ENCODE measurements at regions not wholly inside any gene's neighbourhood (a gene's known extent, or its start where the extent isn't known, plus 50 kb on each side); places are given as distances from the start of the nearest gene placed in this dataset.
"Not testable (repeated sequence)": the region's sequence is repeated elsewhere in the genome, so short reads cannot be mapped to it uniquely, and the experiment has no call there.

- no peaks in the 10 kb centered on the region for H3K4me1 Mint-ChIP-seq
- no peaks in the 10 kb centered on the region for H3K36me3 Mint-ChIP-seq
- ATAC-seq = no peak
Observed at GRCh38 chr4:167885071-167885470, 207.3 kb upstream of the ANXA10 start.

GRCh38 chr4:167885872-167886271 is 206.5 kb upstream of the ANXA10 start:
- ATAC-seq = no peak
- Mint-ChIP-seq H3K9me3 (peaks cover 14% of the 10 kb centered on the region), H3K36me3 (no peaks in the 10 kb centered on the region), H3K4me3 (no peak overlapping the region), H3K27ac (no peak overlapping the region), H3K4me1 (no peaks in the 10 kb centered on the region)
- DNase-seq (ENCODE audit: low spot score in 2 of 2) = no peak

More at GRCh38 chr4:167885071-167885470, 207.3 kb upstream of the ANXA10 start:
- H3K4me3 Mint-ChIP-seq = no peak overlapping the region
- no peak overlapping the region for H3K27ac Mint-ChIP-seq
- H3K9me3 Mint-ChIP-seq = peaks cover 14% of the 10 kb centered on the region
- DNase-seq (ENCODE audit: low spot score in 2 of 2) = no peak

GRCh38 chr4:167887726-167888125 is 204.6 kb upstream of the ANXA10 start:
- no peaks in the 10 kb centered on the region for H3K36me3 Mint-ChIP-seq
- ATAC-seq = no peak
- peaks cover 16% of the 10 kb centered on the region for H3K9me3 Mint-ChIP-seq
- H3K27ac Mint-ChIP-seq = no peak overlapping the region
- no peak for DNase-seq (ENCODE audit: low spot score in 2 of 2)
- H3K4me1 Mint-ChIP-seq = no peaks in the 10 kb centered on the region
- no peak overlapping the region for H3K4me3 Mint-ChIP-seq

- ATAC-seq (no peak), DNase-seq (ENCODE audit: low spot score in 2 of 2) (no peak)
- Mint-ChIP-seq H3K27ac (no peak overlapping the region), H3K36me3 (no peaks in the 10 kb centered on the region), H3K4me3 (no peak overlapping the region), H3K4me1 (no peaks in the 10 kb centered on the region), H3K9me3 (peaks cover 15% of the 10 kb centered on the region)
Observed at GRCh38 chr4:167890226-167890625, 202.1 kb upstream of the ANXA10 start.

GRCh38 chr4:167893531-167893930 is 198.8 kb upstream of the ANXA10 start:
- ATAC-seq = no peak

GRCh38 chr4:167896260-167896659 is 196.1 kb upstream of the ANXA10 start:
- not testable (repeated sequence) for DNase-seq (ENCODE audit: low spot score in 2 of 2); H3K27ac Mint-ChIP-seq; H3K36me3 Mint-ChIP-seq; H3K4me1 Mint-ChIP-seq; H3K4me3 Mint-ChIP-seq; ATAC-seq
- H3K9me3 Mint-ChIP-seq = peaks cover 15% of the 10 kb centered on the region

More at GRCh38 chr4:167893531-167893930, 198.8 kb upstream of the ANXA10 start:
- Mint-ChIP-seq H3K9me3 (peaks cover 15% of the 10 kb centered on the region), H3K27ac (no peak overlapping the region), H3K4me1 (no peaks in the 10 kb centered on the region), H3K36me3 (peaks cover 1% of the 10 kb centered on the region), H3K4me3 (no peak overlapping the region)
- DNase-seq (ENCODE audit: low spot score in 2 of 2) = no peak

- Mint-ChIP-seq H3K4me1 (no peaks in the 10 kb centered on the region), H3K27ac (no peak overlapping the region), H3K36me3 (peaks cover 6% of the 10 kb centered on the region), H3K4me3 (no peak overlapping the region), H3K9me3 (peaks cover 13% of the 10 kb centered on the region)
- no peak for DNase-seq (ENCODE audit: low spot score in 2 of 2)
- no peak for ATAC-seq
Observed at GRCh38 chr4:167897116-167897515, 195.2 kb upstream of the ANXA10 start.

- DNase-seq (ENCODE audit: low spot score in 2 of 2) = no peak
- no peak overlapping the region for H3K4me3 Mint-ChIP-seq
- peaks cover 9% of the 10 kb centered on the region for H3K9me3 Mint-ChIP-seq
- no peak overlapping the region for H3K27ac Mint-ChIP-seq
- H3K4me1 Mint-ChIP-seq = no peaks in the 10 kb centered on the region
- peaks cover 6% of the 10 kb centered on the region for H3K36me3 Mint-ChIP-seq
- ATAC-seq = no peak
Observed at GRCh38 chr4:167903291-167903721, 189.0 kb upstream of the ANXA10 start.

- no peak for ATAC-seq
- Mint-ChIP-seq H3K9me3 (peaks cover 3% of the 10 kb centered on the region), H3K27ac (no peak overlapping the region), H3K36me3 (no peaks in the 10 kb centered on the region), H3K4me1 (no peaks in the 10 kb centered on the region), H3K4me3 (no peak overlapping the region)
- DNase-seq (ENCODE audit: low spot score in 2 of 2) = no peak
Observed at GRCh38 chr4:167906851-167907250, 185.5 kb upstream of the ANXA10 start.

- Mint-ChIP-seq H3K9me3 (peaks cover 3% of the 10 kb centered on the region), H3K4me1 (no peaks in the 10 kb centered on the region), H3K27ac (no peak overlapping the region), H3K36me3 (no peaks in the 10 kb centered on the region), H3K4me3 (no peak overlapping the region)
- ATAC-seq (no peak), DNase-seq (ENCODE audit: low spot score in 2 of 2) (no peak)
Observed at GRCh38 chr4:167908816-167909215, 183.5 kb upstream of the ANXA10 start.

GRCh38 chr4:167912535-167912934 is 179.8 kb upstream of the ANXA10 start:
- not testable (repeated sequence) for H3K4me3 Mint-ChIP-seq; ATAC-seq; H3K36me3 Mint-ChIP-seq; H3K4me1 Mint-ChIP-seq; DNase-seq (ENCODE audit: low spot score in 2 of 2); H3K27ac Mint-ChIP-seq; H3K9me3 Mint-ChIP-seq

- DNase-seq (ENCODE audit: low spot score in 2 of 2) (no peak), ATAC-seq (no peak)
- H3K27ac Mint-ChIP-seq = no peak overlapping the region
- no peaks in the 10 kb centered on the region for H3K4me1 Mint-ChIP-seq
- H3K9me3 Mint-ChIP-seq = peaks cover 12% of the 10 kb centered on the region
- H3K36me3 Mint-ChIP-seq = no peaks in the 10 kb centered on the region
- no peak overlapping the region for H3K4me3 Mint-ChIP-seq
Observed at GRCh38 chr4:167918077-167918476, 174.3 kb upstream of the ANXA10 start.

- H3K27ac Mint-ChIP-seq = no peak overlapping the region
- H3K9me3 Mint-ChIP-seq = peaks cover 12% of the 10 kb centered on the region
- ATAC-seq (no peak), DNase-seq (ENCODE audit: low spot score in 2 of 2) (no peak)
- H3K4me3 Mint-ChIP-seq = no peak overlapping the region
- H3K36me3 Mint-ChIP-seq = no peaks in the 10 kb centered on the region
- no peaks in the 10 kb centered on the region for H3K4me1 Mint-ChIP-seq
Observed at GRCh38 chr4:167930166-167930565, 162.2 kb upstream of the ANXA10 start.

- H3K4me1 Mint-ChIP-seq = no peaks in the 10 kb centered on the region
- H3K9me3 Mint-ChIP-seq = peaks cover 9% of the 10 kb centered on the region
- no peak overlapping the region for H3K27ac Mint-ChIP-seq
- no peaks in the 10 kb centered on the region for H3K36me3 Mint-ChIP-seq
- DNase-seq (ENCODE audit: low spot score in 2 of 2) (no peak), ATAC-seq (no peak)
- H3K4me3 Mint-ChIP-seq = no peak overlapping the region
Observed at GRCh38 chr4:167934216-167934615, 158.1 kb upstream of the ANXA10 start.

- H3K27ac Mint-ChIP-seq = no peak overlapping the region
- DNase-seq (ENCODE audit: low spot score in 2 of 2) (no peak), ATAC-seq (no peak)
- H3K4me3 Mint-ChIP-seq = no peak overlapping the region
- H3K4me1 Mint-ChIP-seq = no peaks in the 10 kb centered on the region
- peaks cover 7% of the 10 kb centered on the region for H3K9me3 Mint-ChIP-seq
- no peaks in the 10 kb centered on the region for H3K36me3 Mint-ChIP-seq
Observed at GRCh38 chr4:167939863-167940616, 152.3 kb upstream of the ANXA10 start.

GRCh38 chr4:167943872-167944505 is 148.3 kb upstream of the ANXA10 start:
- Mint-ChIP-seq H3K27ac (no peak overlapping the region), H3K36me3 (no peaks in the 10 kb centered on the region), H3K9me3 (peaks cover 9% of the 10 kb centered on the region), H3K4me1 (no peaks in the 10 kb centered on the region), H3K4me3 (no peak overlapping the region)
- ATAC-seq = no peak
- no peak for DNase-seq (ENCODE audit: low spot score in 2 of 2)

Measured in stimulated activated effector memory CD8-positive, alpha-beta T cell treated with anti-CD3 and anti-CD28 coated beads, Interleukin-12 subunit alpha, Interleukin-12 subunit beta, amount 100 ng/mL, for 72 hours (primary cell).